ENCODE measurements at regions not wholly inside any gene's neighbourhood (a gene's known extent, or its start where the extent isn't known, plus 50 kb on each side); places are given as distances from the start of the nearest gene placed in this dataset.

DNA sequence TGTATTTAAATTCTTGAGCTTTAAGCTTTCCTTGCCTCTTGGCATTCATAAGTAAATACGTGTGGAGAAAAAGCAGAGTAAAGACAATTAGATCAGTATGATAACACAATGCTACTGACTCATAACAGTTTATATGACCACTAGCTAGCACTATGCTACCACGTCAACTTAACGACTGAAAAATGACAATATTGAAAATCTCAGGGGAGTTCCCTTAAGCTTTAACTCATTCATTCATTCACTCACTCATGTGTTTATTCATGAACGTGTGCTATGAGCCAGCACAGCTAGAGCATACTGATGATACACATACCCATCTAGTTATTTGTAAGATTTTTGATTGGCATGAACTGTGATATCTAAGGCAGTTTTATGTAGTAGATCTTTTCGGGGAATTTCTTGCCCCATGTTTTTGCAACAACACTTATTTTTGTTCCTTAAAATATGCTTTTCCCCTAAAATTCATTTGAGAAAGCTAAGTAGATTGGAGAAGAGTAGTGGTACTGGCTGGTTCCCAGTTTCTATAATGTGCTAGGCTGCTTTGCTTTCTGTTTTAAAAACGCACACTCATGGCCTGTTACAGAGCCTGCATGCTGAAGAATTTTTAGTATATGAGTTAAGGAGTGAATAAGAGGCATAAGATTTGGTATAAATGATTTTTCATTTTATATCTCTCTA lies 57.4 kb upstream of the ACBD5 start:
- TF ChIP-seq EP300 (IDR thresholded peaks at IDR 0.05) (no peak), POLR2AphosphoS5 (IDR thresholded peaks at IDR 0.05) (no peak), POLR2A (IDR thresholded peaks at IDR 0.05) (no peak)
- TF ChIP-seq, protein P1, sequence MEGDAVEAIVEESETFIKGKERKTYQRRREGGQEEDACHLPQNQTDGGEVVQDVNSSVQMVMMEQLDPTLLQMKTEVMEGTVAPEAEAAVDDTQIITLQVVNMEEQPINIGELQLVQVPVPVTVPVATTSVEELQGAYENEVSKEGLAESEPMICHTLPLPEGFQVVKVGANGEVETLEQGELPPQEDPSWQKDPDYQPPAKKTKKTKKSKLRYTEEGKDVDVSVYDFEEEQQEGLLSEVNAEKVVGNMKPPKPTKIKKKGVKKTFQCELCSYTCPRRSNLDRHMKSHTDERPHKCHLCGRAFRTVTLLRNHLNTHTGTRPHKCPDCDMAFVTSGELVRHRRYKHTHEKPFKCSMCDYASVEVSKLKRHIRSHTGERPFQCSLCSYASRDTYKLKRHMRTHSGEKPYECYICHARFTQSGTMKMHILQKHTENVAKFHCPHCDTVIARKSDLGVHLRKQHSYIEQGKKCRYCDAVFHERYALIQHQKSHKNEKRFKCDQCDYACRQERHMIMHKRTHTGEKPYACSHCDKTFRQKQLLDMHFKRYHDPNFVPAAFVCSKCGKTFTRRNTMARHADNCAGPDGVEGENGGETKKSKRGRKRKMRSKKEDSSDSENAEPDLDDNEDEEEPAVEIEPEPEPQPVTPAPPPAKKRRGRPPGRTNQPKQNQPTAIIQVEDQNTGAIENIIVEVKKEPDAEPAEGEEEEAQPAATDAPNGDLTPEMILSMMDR (IDR thresholded peaks at IDR 0.05) = no peak
